Neuron (in vitro differentiated cells): ENCODE measurements at regions not wholly inside any gene's neighbourhood (a gene's known extent, or its start where the extent isn't known, plus 50 kb on each side); places are given as distances from the start of the nearest gene placed in this dataset.

Experiments
- H2AFZ ChIP-seq: one replicate; pipeline ENCODE4 v1.6.1; 2013; ENCODE audit warnings: low read depth, mild to moderate bottlenecking, inconsistent platforms, low read length, moderate library complexity
- H3K27me3 ChIP-seq: one replicate; pipeline ENCODE4 v1.6.1; 2013; ENCODE audit warnings: low read length; ENCODE audit not compliant: insufficient read depth
- H3K36me3 ChIP-seq: one replicate; pipeline ENCODE4 v1.6.1; 2013; ENCODE audit warnings: low read length; ENCODE audit not compliant: insufficient read depth
- H3K4me1 ChIP-seq: one replicate; pipeline ENCODE4 v1.6.1; 2013; ENCODE audit warnings: low read length; ENCODE audit not compliant: insufficient read depth
- H3K4me3 ChIP-seq: 2 replicates; pipeline ENCODE4 v1.5.1; 2013; ENCODE audit warnings: mild to moderate bottlenecking, low read length, moderate library complexity
- H3K9me3 ChIP-seq: one replicate; pipeline ENCODE4 v1.6.1; 2013; ENCODE audit warnings: low read length

DNA sequence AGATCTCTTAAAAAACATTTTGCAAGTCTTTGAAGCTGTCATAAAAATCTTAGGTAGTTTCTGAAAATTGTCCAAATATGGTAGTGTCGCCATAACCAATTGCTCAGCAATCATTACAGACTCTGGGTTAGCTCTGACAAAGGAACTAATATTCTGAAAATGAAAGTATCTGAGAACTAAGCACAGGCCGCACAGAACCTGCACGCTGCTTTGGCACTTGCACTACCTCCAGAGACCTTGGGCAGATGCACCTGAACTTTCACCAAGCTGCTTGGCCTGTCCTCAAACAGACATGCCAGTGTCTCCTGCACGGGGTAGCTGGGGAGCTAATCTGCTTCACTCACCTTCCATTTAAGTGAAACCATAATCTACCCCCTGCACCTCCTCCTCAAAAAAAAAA lies 317.0 kb downstream of the MAF start:
- Histone ChIP-seq H3K36me3 (no peaks in the 10 kb centered on the region), H2AFZ (no peak overlapping the region), H3K4me3 (no peak overlapping the region), H3K27me3 (no peaks in the 10 kb centered on the region), H3K9me3 (no peaks in the 10 kb centered on the region), H3K4me1 (peaks cover 11% of the 10 kb centered on the region)

DNA sequence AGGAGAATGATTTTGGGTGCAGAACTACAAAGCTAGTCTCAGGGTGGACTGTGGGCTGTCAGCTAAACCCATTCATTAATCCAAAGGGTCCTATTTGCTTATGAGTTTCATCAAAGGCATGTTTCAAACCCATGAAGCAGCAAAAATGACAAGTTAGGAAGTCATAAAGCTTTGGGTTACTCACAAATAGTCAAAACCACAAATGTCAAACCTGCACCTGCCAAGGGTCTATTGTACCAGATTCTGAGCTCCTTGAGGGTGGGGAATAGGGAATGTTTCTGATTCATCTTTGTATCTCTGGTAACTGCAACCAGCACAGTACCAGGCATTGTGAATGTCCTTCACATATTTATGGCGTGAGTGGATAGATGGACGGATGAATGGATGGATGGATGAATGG lies 317.7 kb downstream of the MAF start:
- Histone ChIP-seq H2AFZ (no peak overlapping the region), H3K4me1 (peaks cover 11% of the 10 kb centered on the region), H3K27me3 (no peaks in the 10 kb centered on the region), H3K36me3 (no peaks in the 10 kb centered on the region), H3K9me3 (no peaks in the 10 kb centered on the region), H3K4me3 (no peak overlapping the region)

DNA sequence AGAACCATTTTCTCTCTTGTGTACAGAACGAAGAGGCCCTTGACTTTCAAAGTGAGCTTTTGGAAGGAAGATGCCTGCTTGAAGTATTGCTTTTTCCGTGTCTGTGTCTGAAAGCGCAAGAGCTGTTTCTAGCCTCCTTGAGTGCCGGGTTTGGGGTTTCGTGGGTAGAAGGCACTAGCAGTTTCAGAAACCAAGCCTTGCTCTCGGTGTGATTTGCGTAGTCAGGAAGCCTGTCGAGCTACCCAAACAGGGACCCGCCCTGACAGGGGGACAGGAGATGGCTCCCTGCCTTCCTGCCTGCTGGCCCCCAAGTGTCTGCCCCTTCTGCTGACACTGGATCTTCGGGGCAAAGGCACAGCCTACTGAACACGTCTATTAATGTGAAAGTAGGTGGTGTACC lies 322.0 kb downstream of the MAF start:
- H3K27me3 ChIP-seq = no peaks in the 10 kb centered on the region
- H2AFZ ChIP-seq = no peak overlapping the region
- H3K4me3 ChIP-seq = no peak overlapping the region
- H3K9me3 ChIP-seq = no peaks in the 10 kb centered on the region
- H3K36me3 ChIP-seq = no peaks in the 10 kb centered on the region
- no peaks in the 10 kb centered on the region for H3K4me1 ChIP-seq

DNA sequence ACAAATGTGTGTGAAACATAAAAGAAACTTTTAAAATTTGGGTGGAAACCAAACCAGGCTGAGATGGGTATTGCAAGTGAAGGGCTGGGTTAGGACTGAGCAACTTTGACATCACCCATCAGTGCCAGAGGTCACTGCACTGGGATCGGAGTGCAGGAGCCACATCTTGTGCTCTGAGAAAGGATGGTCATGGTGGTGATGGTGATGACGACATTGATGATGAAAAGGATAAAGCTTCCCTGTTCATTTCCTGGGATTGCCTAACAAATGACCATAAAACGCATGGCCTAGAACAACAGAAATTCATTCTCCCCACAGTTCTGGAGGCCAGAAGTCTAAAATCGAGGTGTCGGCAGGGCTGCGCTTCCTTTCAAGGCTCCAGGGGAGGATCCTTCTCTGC lies 324.0 kb downstream of the MAF start:
- no peak overlapping the region for H3K4me3 ChIP-seq
- no peaks in the 10 kb centered on the region for H3K9me3 ChIP-seq
- no peaks in the 10 kb centered on the region for H3K36me3 ChIP-seq
- H3K27me3 ChIP-seq = no peaks in the 10 kb centered on the region
- no peak overlapping the region for H2AFZ ChIP-seq
- H3K4me1 ChIP-seq = no peaks in the 10 kb centered on the region

DNA sequence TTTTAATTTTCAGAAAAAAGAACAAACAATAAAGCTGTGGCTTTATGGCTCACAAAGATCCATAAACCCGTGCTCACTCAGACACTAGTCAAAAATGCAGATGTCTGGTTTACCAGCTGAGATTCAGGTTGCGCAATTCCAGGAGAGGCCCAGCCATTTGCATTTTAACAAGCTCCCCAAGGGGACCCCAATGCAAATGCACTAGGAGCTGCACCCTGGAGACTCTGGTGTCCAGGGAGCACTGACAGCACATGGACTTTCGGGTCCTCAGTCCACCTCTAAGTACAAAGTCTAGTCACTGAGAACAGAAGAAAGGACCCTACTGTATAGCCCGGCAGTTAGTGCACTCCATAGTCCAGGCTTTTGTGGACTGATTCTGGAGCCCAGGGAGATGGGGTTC lies 326.3 kb downstream of the MAF start:
- H3K9me3 ChIP-seq = no peaks in the 10 kb centered on the region
- H3K4me3 ChIP-seq = no peak overlapping the region
- no peaks in the 10 kb centered on the region for H3K27me3 ChIP-seq
- no peaks in the 10 kb centered on the region for H3K36me3 ChIP-seq
- H2AFZ ChIP-seq = no peak overlapping the region
- H3K4me1 ChIP-seq = no peaks in the 10 kb centered on the region

DNA sequence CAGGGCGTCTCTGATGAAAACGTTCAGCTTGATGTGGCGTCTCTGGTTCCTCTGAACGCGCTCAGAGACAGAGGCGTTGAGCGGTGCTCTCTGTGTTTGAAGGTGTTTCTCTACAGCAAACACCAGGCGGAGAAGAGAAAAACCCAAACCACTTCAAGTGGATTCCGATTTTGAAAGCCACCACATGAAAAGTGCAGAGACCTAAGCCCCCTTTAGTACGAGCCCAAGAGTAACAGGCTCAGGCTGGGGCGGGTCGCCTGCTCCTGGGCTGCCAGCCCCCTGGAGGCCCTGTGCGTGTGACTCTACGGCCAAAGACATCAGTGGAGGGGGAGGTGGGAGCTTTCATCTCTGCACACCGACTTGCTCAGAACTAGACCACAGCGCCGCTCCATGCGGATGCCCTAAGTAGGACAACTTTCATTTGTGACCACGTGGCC lies 328.4 kb downstream of the MAF start:
- Histone ChIP-seq H3K36me3 (no peaks in the 10 kb centered on the region), H3K4me3 (no peak overlapping the region), H2AFZ (no peak overlapping the region), H3K27me3 (no peaks in the 10 kb centered on the region), H3K4me1 (no peaks in the 10 kb centered on the region), H3K9me3 (no peaks in the 10 kb centered on the region)

DNA sequence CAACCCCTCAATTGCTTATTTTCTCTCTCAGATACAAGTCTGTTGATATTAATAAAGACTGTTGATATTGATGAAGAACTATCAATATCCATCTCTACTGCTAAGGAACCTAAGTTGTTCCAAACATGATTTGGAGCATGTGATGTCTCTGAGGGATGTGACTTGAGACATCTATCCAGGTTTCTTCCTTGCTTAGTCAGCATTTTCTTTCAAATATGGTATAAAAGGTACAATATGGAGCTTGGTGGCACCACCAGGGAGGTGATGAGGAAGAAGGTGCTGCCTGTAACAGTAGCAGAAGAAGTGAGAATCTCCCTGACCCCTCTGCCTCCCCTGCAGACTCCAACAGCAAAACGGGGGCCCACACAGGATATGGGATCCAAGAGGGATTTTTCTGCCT lies 329.0 kb downstream of the MAF start:
- H3K36me3 ChIP-seq = no peaks in the 10 kb centered on the region
- no peaks in the 10 kb centered on the region for H3K27me3 ChIP-seq
- no peak overlapping the region for H2AFZ ChIP-seq
- H3K4me3 ChIP-seq = no peak overlapping the region
- H3K9me3 ChIP-seq = no peaks in the 10 kb centered on the region
- H3K4me1 ChIP-seq = no peaks in the 10 kb centered on the region

DNA sequence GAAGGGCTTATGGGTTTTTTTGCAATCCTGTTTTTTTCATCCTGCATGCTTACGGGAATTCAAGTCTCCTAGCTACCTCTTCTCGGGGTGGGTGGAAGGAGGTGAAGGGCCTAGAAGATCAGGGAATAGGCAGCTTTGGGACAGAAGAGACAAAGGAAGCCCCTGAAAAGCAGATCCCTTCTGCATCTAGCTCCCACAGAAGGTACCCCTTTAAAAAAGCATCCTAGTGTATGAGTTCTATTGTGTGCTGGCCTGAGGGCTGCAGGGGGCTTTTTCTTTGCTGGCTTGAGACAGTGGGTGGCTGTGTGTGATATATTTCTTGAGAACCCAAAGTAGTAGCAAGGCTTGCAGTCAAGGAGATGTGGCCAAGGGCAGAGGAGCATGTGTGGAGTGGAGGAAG lies 330.5 kb downstream of the MAF start:
- H3K27me3 ChIP-seq = no peaks in the 10 kb centered on the region
- H3K9me3 ChIP-seq = no peaks in the 10 kb centered on the region
- no peaks in the 10 kb centered on the region for H3K4me1 ChIP-seq
- H2AFZ ChIP-seq = no peak overlapping the region
- no peaks in the 10 kb centered on the region for H3K36me3 ChIP-seq
- H3K4me3 ChIP-seq = no peak overlapping the region

DNA sequence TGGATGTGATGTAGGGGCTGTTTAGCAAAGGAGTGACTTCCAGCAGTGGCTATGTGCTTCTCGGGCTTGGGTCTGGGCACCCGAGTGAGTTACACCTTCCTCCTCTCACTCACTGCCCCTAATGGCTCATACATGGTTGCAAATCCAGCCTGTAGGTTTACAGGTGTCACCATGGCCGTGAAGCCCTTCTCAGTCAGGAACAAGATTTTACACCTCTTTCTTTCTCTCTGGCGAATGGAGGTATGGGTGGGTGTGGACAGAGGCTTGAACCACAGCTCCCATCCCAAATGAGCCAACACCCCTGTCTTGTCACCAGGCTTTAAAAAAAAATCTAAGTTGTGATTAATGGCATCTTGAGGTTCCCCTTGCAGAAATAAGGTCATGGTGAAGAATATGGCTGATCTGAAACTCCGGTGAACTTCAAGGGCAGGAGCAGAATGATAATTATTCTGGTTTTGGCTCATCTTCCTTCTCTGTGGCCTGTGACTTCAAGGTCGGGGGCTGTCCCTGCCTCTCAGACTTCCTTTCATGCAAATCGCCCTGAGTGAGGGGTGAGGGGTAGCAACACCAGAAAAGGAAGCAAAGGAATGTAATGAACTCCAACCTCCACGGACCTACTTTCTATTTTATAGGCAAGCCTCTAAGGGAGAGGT lies 331.2 kb downstream of the MAF start:
- Histone ChIP-seq H3K36me3 (no peaks in the 10 kb centered on the region), H3K4me1 (no peaks in the 10 kb centered on the region), H2AFZ (no peak overlapping the region), H3K27me3 (no peaks in the 10 kb centered on the region), H3K9me3 (no peaks in the 10 kb centered on the region), H3K4me3 (no peak overlapping the region)

DNA sequence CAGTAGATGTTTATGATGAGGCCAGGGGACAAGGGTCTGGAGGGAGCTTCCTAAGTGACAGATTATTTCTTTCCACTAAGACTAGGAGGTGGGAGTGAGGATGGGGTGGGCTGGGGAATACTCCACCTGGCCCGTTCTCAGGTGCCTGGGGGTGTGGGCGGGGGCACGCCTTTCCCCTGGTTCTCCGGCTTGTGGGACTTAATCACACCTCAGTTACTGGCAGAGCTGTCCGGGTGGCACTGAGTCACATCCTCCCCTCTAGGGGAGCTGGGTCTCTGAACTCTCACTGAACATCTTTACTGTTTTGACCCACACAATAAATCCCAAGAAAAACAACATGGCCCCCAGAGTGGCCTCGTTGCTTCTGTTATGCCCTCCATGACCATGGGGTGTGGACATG lies 332.8 kb downstream of the MAF start:
- no peak overlapping the region for H3K4me3 ChIP-seq
- H3K4me1 ChIP-seq = no peaks in the 10 kb centered on the region
- no peak overlapping the region for H2AFZ ChIP-seq
- no peaks in the 10 kb centered on the region for H3K36me3 ChIP-seq
- H3K9me3 ChIP-seq = no peaks in the 10 kb centered on the region
- H3K27me3 ChIP-seq = no peaks in the 10 kb centered on the region

DNA sequence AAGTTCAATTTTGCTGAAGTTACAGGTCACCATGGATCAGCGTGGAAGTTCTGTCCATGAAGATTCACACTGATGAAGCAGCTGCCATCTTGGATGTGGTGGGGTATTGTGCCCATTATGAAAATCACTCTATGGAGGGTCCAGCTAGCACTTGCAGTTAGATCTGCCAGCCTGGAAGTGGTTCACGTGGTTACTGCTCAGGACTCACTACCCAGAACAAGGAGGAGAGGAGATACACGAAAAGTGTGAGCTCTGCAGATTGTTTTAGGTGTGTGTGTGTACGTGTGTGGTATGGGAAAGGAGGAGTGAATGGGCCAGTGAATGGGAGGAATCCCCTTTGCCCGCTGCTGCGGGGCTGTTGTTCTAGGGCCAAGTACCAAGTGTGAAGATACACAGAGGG lies 333.4 kb downstream of the MAF start:
- Histone ChIP-seq H3K9me3 (no peaks in the 10 kb centered on the region), H3K4me1 (no peaks in the 10 kb centered on the region), H3K27me3 (no peaks in the 10 kb centered on the region), H3K4me3 (no peak overlapping the region), H2AFZ (no peak overlapping the region), H3K36me3 (no peaks in the 10 kb centered on the region)

DNA sequence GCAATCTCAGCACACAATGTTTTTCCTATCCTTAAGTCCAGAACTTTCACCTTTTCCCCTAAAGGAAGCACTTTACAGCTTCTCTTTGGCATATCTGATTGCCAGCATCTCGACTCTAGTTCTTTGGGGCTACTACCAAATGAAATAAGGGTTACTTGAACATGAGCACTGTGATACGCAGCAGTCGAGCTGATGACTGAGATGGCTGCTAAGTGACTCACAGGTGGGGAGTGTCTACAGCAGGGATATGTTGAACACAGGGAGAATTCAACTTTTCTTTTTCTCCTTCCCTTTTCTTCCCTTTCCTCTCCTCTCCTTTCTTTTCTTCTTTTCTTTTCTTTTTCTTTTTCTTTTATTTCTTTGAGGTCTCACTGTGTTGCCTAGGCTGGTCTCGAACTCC lies 334.8 kb downstream of the MAF start:
- H3K27me3 ChIP-seq = no peaks in the 10 kb centered on the region
- no peaks in the 10 kb centered on the region for H3K9me3 ChIP-seq
- H3K4me3 ChIP-seq = no peak overlapping the region
- H3K36me3 ChIP-seq = no peaks in the 10 kb centered on the region
- H3K4me1 ChIP-seq = peaks cover 4% of the 10 kb centered on the region
- H2AFZ ChIP-seq = no peak overlapping the region

DNA sequence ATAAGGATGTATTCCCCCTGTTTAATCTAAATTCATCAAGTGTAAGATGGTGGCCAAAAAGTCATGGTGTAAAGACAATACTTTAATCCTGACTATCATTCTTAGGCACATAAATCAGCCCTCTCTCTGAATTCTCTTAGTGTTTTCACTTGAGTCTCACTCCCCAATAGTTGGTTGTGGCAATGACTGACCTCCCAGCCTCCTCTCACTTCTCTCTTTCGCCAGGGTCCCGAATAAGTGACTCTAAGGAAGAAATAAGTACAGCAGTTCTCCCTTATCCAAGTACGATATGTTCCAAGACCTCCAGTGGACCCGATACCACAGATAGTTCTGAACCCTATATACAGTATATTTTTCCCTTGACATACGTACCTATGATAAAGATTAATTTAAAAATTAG lies 335.3 kb downstream of the MAF start:
- H2AFZ ChIP-seq = no peak overlapping the region
- no peaks in the 10 kb centered on the region for H3K36me3 ChIP-seq
- H3K9me3 ChIP-seq = no peaks in the 10 kb centered on the region
- no peaks in the 10 kb centered on the region for H3K27me3 ChIP-seq
- H3K4me3 ChIP-seq = no peak overlapping the region
- peaks cover 4% of the 10 kb centered on the region for H3K4me1 ChIP-seq
